NOMO-1 treated with dmso at 0.1 percent for 144 hours (cell line): ENCODE measurements at regions not wholly inside any gene's neighbourhood (a gene's known extent, or its start where the extent isn't known, plus 50 kb on each side); places are given as distances from the start of the nearest gene placed in this dataset.
"Not testable (repeated sequence)": the region's sequence is repeated elsewhere in the genome, so short reads cannot be mapped to it uniquely, and the experiment has no call there.

Experiments
- DNase-seq: peaks from one replicate; lab custom pipeline; 2025; ENCODE audit not compliant: unreplicated experiment; lab: John Stamatoyannopoulos, UW

GRCh38 chr7:83306502-83306901, 143.8 kb upstream of the PCLO start:
- DNase-seq, result peak; percentile 90

GRCh38 chr7:83305027-83305426, 142.3 kb upstream of the PCLO start:
- DNase-seq, result no peak

GRCh38 chr7:83301416-83301815, 138.7 kb upstream of the PCLO start:
- DNase-seq, result no peak

GRCh38 chr7:83290211-83290610, 127.5 kb upstream of the PCLO start:
- DNase-seq, result no peak

- no peak for DNase-seq
Observed at GRCh38 chr7:83289419-83289993, 126.8 kb upstream of the PCLO start.

- no peak for DNase-seq
Observed at GRCh38 chr7:83280671-83281070, 118.0 kb upstream of the PCLO start.

GRCh38 chr7:83276250-83276649, 113.6 kb upstream of the PCLO start:
- DNase-seq, result no peak

GRCh38 chr7:83273699-83274098, 111.0 kb upstream of the PCLO start:
- DNase-seq, result no peak

GRCh38 chr7:83271212-83272099, 108.8 kb upstream of the PCLO start:
- DNase-seq, result peak; percentile 23

- DNase-seq, result no peak
Observed at GRCh38 chr7:83270407-83270806, 107.7 kb upstream of the PCLO start.

- DNase-seq, result no peak
Observed at GRCh38 chr7:83267141-83267631, 104.5 kb upstream of the PCLO start.

GRCh38 chr7:83263442-83264034, 100.9 kb upstream of the PCLO start:
- not testable (repeated sequence) for DNase-seq

GRCh38 chr7:83259064-83259463, 96.4 kb upstream of the PCLO start:
- no peak for DNase-seq

GRCh38 chr7:83248000-83248399, 85.3 kb upstream of the PCLO start:
- DNase-seq, result no peak

GRCh38 chr7:83219231-83219630, 56.5 kb upstream of the PCLO start:
- DNase-seq, result not testable (repeated sequence)

- no peak for DNase-seq
Observed at GRCh38 chr7:83212883-83213282, 50.2 kb upstream of the PCLO start.
